Cardiac fibroblast (primary cell): ENCODE measurements at regions not wholly inside any gene's neighbourhood (a gene's known extent, or its start where the extent isn't known, plus 50 kb on each side); places are given as distances from the start of the nearest gene placed in this dataset.
"Not testable (repeated sequence)": the region's sequence is repeated elsewhere in the genome, so short reads cannot be mapped to it uniquely, and the experiment has no call there.

Experiments
- DNase-seq, 2 donors: peaks; one replicate each; pipeline versions ENCODE4 v3.0.0 to v3.0.0-alpha.2; 2010; ENCODE audit warnings: low read depth in 2 of 2
- H3K4me3 ChIP-seq, 2 donors: replicated peaks in 1 of 2; 1 replicate in 1 of 2; 2 replicates in 1 of 2; pipeline ENCODE4 v1.5.1; 2011; ENCODE audit warnings: low read depth in 2 of 2, low read length in 2 of 2, mild to moderate bottlenecking in 2 of 2, moderate library complexity in 1 of 2
- TF ChIP-seq, protein P1 (sequence below): IDR thresholded peaks from one replicate; pipeline ENCODE4 v1.5.1; 2011; ENCODE audit warnings: low read depth, mild to moderate bottlenecking, low read length, inconsistent platforms

DNA sequence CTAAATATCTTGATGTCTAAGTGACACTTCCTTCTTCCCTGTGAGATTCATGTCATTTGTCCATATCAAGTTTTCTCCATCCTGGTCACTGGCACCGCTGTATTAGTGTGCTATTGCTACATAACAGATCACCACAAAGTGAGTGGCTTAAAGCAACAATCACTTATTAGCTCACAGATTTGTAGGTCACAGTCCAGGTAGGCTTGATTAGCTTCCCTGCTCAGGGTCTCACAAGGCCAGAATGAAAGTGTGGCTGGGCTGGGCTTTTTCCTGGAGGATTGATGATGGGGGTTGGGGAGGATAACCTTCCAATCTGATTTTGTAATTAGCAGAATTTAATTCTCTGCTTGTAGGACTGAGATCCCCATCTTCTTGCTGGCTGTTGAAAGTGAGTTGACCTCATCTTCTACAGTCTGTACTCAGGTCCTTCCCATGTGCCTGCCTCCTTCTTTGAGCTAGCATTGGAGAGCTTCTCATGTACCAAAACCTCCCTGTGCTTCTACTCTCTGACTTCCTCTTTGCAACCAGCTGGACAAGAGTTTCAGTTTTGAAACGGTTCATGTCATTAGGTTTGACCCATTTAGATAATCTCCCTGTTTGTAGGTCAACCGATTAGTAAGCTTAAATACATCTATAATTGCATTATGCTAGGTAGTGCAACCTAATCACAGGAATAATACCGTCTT lies 152.4 kb upstream of the MAN1A1 start:
- H3K4me3 ChIP-seq, result no peak overlapping the region
- DNase-seq, result no peak

DNA sequence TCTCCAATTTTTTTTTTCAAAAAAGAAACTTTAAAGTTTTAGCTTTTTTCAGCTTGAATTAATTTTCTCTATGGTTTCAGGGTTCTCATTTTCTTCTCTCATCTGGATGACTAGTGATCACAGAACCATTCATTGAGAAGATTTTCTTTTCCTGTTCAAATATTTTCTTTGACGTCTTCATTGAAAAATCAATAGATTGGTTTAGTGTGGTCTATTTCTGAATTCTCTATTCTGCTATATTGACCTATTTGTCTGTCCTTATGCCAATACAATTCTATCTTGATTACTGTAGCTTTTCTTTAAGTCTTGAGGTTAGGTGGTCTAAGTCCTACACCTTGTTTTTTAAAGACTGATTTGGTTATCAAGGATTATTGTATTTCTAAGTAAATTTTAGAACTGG lies 150.2 kb upstream of the MAN1A1 start:
- TF ChIP-seq, protein P1, sequence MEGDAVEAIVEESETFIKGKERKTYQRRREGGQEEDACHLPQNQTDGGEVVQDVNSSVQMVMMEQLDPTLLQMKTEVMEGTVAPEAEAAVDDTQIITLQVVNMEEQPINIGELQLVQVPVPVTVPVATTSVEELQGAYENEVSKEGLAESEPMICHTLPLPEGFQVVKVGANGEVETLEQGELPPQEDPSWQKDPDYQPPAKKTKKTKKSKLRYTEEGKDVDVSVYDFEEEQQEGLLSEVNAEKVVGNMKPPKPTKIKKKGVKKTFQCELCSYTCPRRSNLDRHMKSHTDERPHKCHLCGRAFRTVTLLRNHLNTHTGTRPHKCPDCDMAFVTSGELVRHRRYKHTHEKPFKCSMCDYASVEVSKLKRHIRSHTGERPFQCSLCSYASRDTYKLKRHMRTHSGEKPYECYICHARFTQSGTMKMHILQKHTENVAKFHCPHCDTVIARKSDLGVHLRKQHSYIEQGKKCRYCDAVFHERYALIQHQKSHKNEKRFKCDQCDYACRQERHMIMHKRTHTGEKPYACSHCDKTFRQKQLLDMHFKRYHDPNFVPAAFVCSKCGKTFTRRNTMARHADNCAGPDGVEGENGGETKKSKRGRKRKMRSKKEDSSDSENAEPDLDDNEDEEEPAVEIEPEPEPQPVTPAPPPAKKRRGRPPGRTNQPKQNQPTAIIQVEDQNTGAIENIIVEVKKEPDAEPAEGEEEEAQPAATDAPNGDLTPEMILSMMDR, result no peak
- no peak overlapping the region for H3K4me3 ChIP-seq
- no peak for DNase-seq

More for the DNA sequence above, 152.4 kb upstream of the MAN1A1 start:
- TF ChIP-seq, protein P1, result no peak

DNA sequence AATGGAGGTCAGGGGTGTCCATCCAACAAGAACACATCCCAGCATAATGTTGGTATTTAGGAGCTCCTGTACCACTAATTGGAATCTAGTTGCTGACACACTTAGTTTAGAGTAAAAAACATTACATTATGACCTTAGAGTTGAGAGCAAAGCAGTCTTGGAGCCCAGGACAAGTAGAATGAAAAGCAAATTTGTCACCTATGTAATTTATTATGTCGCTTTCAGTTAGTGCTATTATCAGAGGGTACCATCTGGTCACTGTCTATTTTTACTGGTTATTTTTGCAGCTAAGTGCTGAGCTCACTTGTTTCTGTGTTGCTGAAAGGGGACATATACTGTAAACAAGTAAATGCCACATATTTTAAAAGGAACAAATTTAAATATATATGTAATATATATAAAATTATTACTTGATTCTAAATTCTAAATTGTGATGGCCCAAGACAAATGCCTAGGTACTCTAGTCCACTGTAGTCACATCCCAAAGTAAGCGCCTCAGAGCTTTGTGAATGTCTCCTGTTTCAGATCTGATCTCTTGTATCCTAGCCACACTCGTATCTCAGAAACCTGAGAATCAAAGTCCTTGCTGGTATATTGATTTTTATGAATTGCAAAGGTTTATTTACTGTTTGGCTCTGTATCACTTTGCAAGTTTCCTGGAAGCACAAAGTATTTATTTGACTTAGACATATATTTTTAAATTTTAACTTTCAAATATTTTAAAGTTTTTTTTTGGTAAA lies 148.6 kb upstream of the MAN1A1 start:
- TF ChIP-seq, protein P1, result no peak
- DNase-seq, result no peak
- H3K4me3 ChIP-seq, result no peak overlapping the region

DNA sequence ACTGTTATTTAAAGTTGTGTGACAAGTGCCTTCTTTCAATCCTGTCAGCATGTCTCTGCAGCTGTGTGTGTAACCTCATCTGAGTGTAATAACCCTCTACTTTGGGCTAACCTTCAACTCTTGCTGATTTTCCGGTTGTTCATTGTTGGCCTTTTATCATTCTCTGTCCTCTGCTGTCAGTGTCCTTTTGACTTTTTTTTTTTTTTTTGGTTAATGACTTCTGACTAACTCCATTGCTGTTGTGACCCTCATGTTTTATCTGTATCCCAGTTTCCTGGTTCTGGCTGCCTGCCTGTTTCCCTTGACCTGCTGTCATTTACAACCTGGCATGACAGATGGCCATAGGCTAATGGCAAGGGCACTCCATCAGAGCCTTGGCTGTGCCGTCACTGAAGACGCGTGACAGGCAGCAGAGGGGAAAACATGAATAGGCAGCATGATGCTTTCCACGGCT lies 145.7 kb upstream of the MAN1A1 start:
- TF ChIP-seq, protein P1, result no peak
- no peak for DNase-seq
- no peak overlapping the region for H3K4me3 ChIP-seq

DNA sequence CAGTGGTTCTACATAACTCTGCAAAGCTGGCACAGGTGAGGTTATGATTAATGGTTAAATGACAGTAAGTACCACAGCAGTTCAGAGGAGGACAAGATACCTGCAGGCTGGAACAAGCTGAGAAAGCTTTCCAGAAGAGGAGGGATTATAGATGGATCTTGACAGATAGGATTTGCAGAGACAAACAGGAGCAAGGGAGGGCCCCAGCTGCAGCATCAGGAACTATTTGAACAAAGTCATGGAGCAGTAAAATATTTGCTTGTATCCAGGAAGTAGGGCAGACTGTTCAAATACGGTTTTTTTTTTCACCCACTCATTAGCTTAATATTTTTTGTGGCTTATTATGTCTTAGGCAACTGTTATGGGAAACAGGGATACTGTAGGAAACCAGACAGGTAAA lies 144.4 kb upstream of the MAN1A1 start:
- H3K4me3 ChIP-seq, result no peak overlapping the region
- TF ChIP-seq, protein P1, result no peak
- no peak for DNase-seq

DNA sequence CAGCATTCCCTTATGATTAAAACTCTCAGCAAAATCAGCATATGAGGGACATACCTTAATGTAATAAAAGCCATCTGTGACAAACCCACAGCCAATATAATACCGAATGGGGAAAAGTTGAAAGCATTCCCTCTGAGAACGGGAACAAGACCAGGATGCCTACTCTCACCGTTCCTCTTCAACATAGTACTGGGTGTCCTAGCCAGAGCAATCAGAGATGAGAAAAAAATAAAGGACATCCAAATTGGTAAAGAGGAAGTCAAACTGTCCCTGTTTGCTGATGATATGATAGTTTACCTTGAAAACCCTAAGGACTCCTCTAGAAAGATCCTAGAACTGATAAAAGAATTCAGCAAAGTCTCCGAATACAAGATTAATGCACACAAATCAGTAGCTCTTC lies 141.6 kb upstream of the MAN1A1 start:
- DNase-seq, H3K4me3 ChIP-seq: not testable (repeated sequence)

DNA sequence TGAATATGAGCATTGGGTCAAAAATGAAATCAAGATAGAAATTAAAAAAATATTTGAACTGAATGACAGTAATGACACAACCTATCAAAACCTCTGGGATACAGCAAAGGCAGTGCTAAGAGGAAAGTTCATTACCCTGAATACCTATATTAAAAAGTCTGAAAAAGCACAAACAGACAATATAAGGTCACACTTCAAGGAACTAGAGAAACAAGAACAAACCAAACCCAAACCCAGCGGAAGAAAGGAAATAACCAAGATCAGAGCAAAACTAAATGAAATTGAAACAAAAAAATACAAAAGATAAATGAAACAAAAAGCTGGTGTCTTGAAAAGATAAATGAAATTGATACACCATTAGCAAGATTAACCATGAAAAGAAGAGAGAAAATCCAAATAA lies 140.5 kb upstream of the MAN1A1 start:
- H3K4me3 ChIP-seq, DNase-seq: not testable (repeated sequence)

DNA sequence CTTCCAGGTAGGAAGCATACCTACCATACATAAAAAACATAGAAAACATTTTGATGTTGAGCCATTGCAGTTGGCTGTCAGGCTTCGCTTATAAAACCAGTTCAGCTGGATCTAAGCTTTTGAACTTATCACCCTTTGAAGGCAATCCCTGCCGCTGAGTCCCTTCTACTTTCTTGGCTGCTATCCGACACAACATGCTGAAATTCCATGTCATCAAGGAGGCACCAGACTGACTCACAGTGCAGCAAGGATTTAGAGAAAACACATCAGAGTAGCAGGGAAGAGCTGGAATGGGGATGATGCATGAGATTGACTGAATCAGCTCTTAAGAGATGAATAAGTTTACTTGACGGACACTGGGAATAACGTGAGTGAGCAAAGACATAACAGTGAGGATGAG lies 135.0 kb upstream of the MAN1A1 start:
- peak; percentile 78 to 88 for DNase-seq

More for the DNA sequence above, 135.0 kb upstream of the MAN1A1 start:
- H3K4me3 ChIP-seq, result no peak overlapping the region
- TF ChIP-seq, protein P1, result no peak
